Endothelial cell of umbilical vein (primary cell): ENCODE measurements at regions not wholly inside any gene's neighbourhood (a gene's known extent, or its start where the extent isn't known, plus 50 kb on each side); places are given as distances from the start of the nearest gene placed in this dataset.

Source experiments
- BruUV-seq: library from RNA; stranded (reverse); fragments of 400-500 nt; replicated peaks from 2 replicates; lab custom pipeline; 2021; lab: Mats Ljungman, UMichigan
- CTCF ChIA-PET: fragments of 300-600, 350-600 bp; sonication (Branson Sonifier 250); formaldehyde crosslinking; loops from one replicate; lab custom pipeline; 2021; ENCODE audit warnings: antibody characterized with exemption, inconsistent platforms; lab: Charles Lee
- POLR2A ChIA-PET: fragments of 300-600, 350-600 bp; sonication (Branson Sonifier 250); formaldehyde crosslinking; loops from one replicate; lab custom pipeline; 2021; ENCODE audit warnings: antibody characterized with exemption, inconsistent platforms; lab: Charles Lee
- DNase-seq: peaks from one replicate; pipeline ENCODE4 v3.0.0-alpha.2; 2011; ENCODE audit warnings: low read depth, low spot score
- FAIRE-seq: peaks from 2 replicates; lab custom pipeline; 2011; peaks lifted over from hg19 to GRCh38; lab: Jason Lieb, UNC
- H2AFZ ChIP-seq: 2 replicates; pipeline ENCODE4 v1.6.0; 2012; ENCODE audit warnings: low read depth, low read length, control low read depth, inconsistent platforms
- H3K27ac ChIP-seq: 2 replicates; pipeline ENCODE4 v1.5.1; 2011; ENCODE audit warnings: low read depth, mild to moderate bottlenecking, control low read depth, low read length, moderate library complexity; ENCODE audit not compliant: insufficient read depth
- H3K27me3 ChIP-seq, 2 experiments: 2 replicates each; pipeline versions ENCODE4 v1.6.0 to v1.6.1; 2011; ENCODE audit warnings: low read length in 2 of 2, mixed read lengths in 1 of 2; ENCODE audit not compliant: control insufficient read depth in 2 of 2, insufficient read depth in 2 of 2
- H3K36me3 ChIP-seq, 2 experiments: 2 replicates in 1 of 2; 3 replicates in 1 of 2; pipeline ENCODE4 v1.5.1; 2011; ENCODE audit warnings: low read length in 2 of 2, mild to moderate bottlenecking in 1 of 2, moderate library complexity in 1 of 2; ENCODE audit not compliant: control insufficient read depth in 2 of 2, insufficient read depth in 2 of 2; ENCODE audit errors: extremely low read depth in 1 of 2
- H3K4me1 ChIP-seq: 3 replicates; pipeline ENCODE4 v1.5.1; 2011; ENCODE audit warnings: mild to moderate bottlenecking, low read length; ENCODE audit not compliant: control insufficient read depth, insufficient read depth; ENCODE audit errors: extremely low read depth
- H3K4me2 ChIP-seq: 2 replicates; pipeline ENCODE4 v1.6.1; 2011; ENCODE audit warnings: low read length, control low read depth, mixed read lengths; ENCODE audit not compliant: insufficient read depth
- H3K4me3 ChIP-seq, 3 experiments: fragments of 200-600 bp in 1 of 3; sonication (generic), shearing (Covaris generic) in 1 of 3; replicated peaks in 1 of 3; 2 replicates each; pipeline ENCODE4 v1.5.1; 2011 to 2016; ENCODE audit warnings: control low read depth in 3 of 3, low read length in 3 of 3, mild to moderate bottlenecking in 2 of 3, inconsistent platforms in 1 of 3, low read depth in 1 of 3, moderate library complexity in 1 of 3; ENCODE audit not compliant: insufficient read depth in 1 of 3
- H3K79me2 ChIP-seq: 2 replicates; pipeline ENCODE4 v1.6.0; 2012; ENCODE audit warnings: low read length, inconsistent platforms; ENCODE audit not compliant: control insufficient read depth, insufficient read depth
- H3K9ac ChIP-seq: replicated peaks from 2 replicates; pipeline ENCODE3; 2011; ENCODE audit warnings: low read length, control low read depth; ENCODE audit not compliant: insufficient read depth; ENCODE audit errors: extremely low read depth
- H3K9me1 ChIP-seq: replicated peaks from 3 replicates; pipeline ENCODE4 v1.6.0; 2011; ENCODE audit warnings: mild to moderate bottlenecking, low read length; ENCODE audit not compliant: control insufficient read depth, insufficient read depth; ENCODE audit errors: extremely low read depth
- H3K9me3 ChIP-seq: replicated peaks from 2 replicates; pipeline ENCODE4 v1.5.1; 2012; ENCODE audit warnings: low read length, inconsistent platforms; ENCODE audit not compliant: control insufficient read depth, insufficient read depth
- H4K20me1 ChIP-seq: replicated peaks from 2 replicates; pipeline ENCODE3; 2011; ENCODE audit warnings: mild to moderate bottlenecking, low read length; ENCODE audit not compliant: control insufficient read depth, insufficient read depth; ENCODE audit errors: extremely low read depth
- EZH2 ChIP-seq: IDR thresholded peaks from 2 replicates; pipeline ENCODE4 v1.6.1; 2012; ENCODE audit warnings: borderline replicate concordance, low read depth, mild to moderate bottlenecking, moderate library complexity, low read length, inconsistent platforms; ENCODE audit not compliant: severe bottlenecking
- GATA2 ChIP-seq: IDR thresholded peaks from 2 replicates; pipeline ENCODE4 v1.7.0; 2011; ENCODE audit warnings: low read depth, mild to moderate bottlenecking, moderate library complexity, mixed read lengths, low read length; ENCODE audit not compliant: insufficient read length, insufficient read depth
- JUN ChIP-seq: IDR thresholded peaks from 2 replicates; pipeline ENCODE4 v1.6.1; 2011; ENCODE audit warnings: borderline replicate concordance, low read depth; ENCODE audit not compliant: insufficient read length, insufficient read depth
- MYC ChIP-seq: IDR thresholded peaks from one replicate; pipeline ENCODE4 v1.6.1; 2011; ENCODE audit warnings: mild to moderate bottlenecking, low read depth, low read length
- POLR2A ChIP-seq: IDR thresholded peaks from 2 replicates; pipeline ENCODE4 v1.6.1; 2012; ENCODE audit warnings: low read depth, mild to moderate bottlenecking, control low read depth, low read length
- POLR2AphosphoS5 ChIP-seq: IDR thresholded peaks from 2 replicates; pipeline ENCODE4 v1.6.1; 2012; ENCODE audit warnings: low read depth, mild to moderate bottlenecking, control low read depth, low read length, moderate library complexity; ENCODE audit not compliant: insufficient read depth
- dilution Hi-C: fragments of 300-500 bp; cut with MboI; formaldehyde crosslinking; loops from one replicate; pipeline ENCODE4 v1.15.0; 2019; ENCODE audit warnings: low sequenced_read_pairs; ENCODE audit not compliant: extremely low pct_ligation_motif_present
- intact Hi-C: fragments of 100-400 bp; cut with micrococcal nuclease; formaldehyde crosslinking; loops from one replicate; pipeline ENCODE4 v1.10.0; 2022
- TF ChIP-seq, protein P1 (sequence below), 2 donors: IDR thresholded peaks; 1 replicate in 1 of 2; 2 replicates in 1 of 2; pipeline ENCODE4 v1.5.1; 2011; ENCODE audit warnings: low read length in 2 of 2, mild to moderate bottlenecking in 2 of 2, moderate library complexity in 2 of 2, control low read depth in 1 of 2, inconsistent platforms in 1 of 2, low read depth in 1 of 2; ENCODE audit not compliant: insufficient read depth in 1 of 2; ENCODE audit errors: extremely low read depth in 1 of 2
- TF ChIP-seq, protein P2 (sequence below): IDR thresholded peaks from 2 replicates; pipeline ENCODE4 v1.6.1; 2011; ENCODE audit not compliant: insufficient read depth, insufficient read length

DNA sequence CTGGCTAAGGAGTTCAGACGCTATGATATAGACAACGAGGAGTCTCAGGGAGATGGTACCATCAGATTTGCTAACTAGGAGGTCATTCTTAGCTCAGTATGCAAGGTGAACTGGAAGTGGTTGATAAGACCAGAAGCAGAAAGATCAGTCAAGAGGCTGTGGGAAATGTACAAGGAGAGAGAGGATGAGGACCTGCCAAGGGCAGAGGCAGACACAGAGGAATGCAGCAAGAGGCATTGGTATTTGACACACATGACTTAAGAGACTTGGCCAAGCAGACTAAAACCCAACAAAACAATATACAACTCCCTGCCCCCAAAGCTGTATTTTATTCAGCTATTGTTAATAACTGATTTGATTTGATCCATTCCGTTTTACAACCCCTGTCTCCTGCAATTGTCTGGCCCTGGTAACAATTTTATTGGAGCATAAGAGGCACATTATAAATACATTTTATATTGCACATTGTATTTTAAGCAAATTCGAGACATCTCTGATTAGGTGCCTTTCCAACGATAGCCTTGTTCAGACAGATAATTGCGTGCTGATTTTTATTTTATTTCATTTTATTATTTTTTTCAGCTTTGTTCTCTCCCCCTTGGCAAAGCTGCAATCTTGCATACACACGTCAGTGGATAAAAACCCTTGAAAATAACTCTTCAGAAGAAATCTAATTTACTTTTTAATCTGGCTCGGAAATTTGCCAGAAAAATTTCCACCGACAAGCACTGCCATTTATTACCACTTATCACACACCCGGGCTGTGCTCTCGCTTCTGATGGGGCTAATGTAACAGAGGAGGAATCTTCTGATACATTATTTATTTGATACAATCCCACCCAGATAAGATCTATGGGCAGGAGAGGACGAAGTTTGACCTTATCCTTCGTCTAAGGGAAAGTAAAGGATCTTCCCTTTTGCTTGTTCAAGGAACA is 237.8 kb downstream of the NXPE2 start:
- TF ChIP-seq, protein P1, sequence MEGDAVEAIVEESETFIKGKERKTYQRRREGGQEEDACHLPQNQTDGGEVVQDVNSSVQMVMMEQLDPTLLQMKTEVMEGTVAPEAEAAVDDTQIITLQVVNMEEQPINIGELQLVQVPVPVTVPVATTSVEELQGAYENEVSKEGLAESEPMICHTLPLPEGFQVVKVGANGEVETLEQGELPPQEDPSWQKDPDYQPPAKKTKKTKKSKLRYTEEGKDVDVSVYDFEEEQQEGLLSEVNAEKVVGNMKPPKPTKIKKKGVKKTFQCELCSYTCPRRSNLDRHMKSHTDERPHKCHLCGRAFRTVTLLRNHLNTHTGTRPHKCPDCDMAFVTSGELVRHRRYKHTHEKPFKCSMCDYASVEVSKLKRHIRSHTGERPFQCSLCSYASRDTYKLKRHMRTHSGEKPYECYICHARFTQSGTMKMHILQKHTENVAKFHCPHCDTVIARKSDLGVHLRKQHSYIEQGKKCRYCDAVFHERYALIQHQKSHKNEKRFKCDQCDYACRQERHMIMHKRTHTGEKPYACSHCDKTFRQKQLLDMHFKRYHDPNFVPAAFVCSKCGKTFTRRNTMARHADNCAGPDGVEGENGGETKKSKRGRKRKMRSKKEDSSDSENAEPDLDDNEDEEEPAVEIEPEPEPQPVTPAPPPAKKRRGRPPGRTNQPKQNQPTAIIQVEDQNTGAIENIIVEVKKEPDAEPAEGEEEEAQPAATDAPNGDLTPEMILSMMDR (IDR thresholded peaks at IDR 0.05; ENCODE audit: extremely low read depth in 1 of 2, insufficient read depth in 1 of 2, low read depth in 1 of 2, low read length in 2 of 2) = no peak
- TF ChIP-seq POLR2AphosphoS5 (no peak), POLR2A (no peak), MYC (no peak), GATA2 (no peak), JUN (no peak), EZH2 (no peak)
- TF ChIP-seq, protein P2, sequence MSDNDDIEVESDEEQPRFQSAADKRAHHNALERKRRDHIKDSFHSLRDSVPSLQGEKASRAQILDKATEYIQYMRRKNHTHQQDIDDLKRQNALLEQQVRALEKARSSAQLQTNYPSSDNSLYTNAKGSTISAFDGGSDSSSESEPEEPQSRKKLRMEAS = no peak
- FAIRE-seq (no peak), DNase-seq (no peak)
- no peaks in the 10 kb centered on the region for H3K79me2 ChIP-seq
- CTCF ChIA-PET = no interaction called here
- dilution Hi-C loops (no loop called here), intact Hi-C loops (no loop called here)
- H2AFZ ChIP-seq = no peak overlapping the region
- no peaks in the 10 kb centered on the region for H3K27me3 ChIP-seq
- no peak overlapping the region for H3K4me2 ChIP-seq
- no peak overlapping the region for H3K27ac ChIP-seq
- H4K20me1 ChIP-seq = no peaks in the 10 kb centered on the region
- no TSS peak for BruUV-seq
- no peaks in the 10 kb centered on the region for H3K4me1 ChIP-seq
- no peaks in the 10 kb centered on the region for H3K9me1 ChIP-seq
- H3K4me3 ChIP-seq = no peak overlapping the region
- no peak overlapping the region for H3K9ac ChIP-seq
- peaks cover 11% of the 10 kb centered on the region for H3K9me3 ChIP-seq
- POLR2A ChIA-PET = no interaction called here
- H3K36me3 ChIP-seq = no peaks in the 10 kb centered on the region
